Right lobe of liver (tissue), 6 donors: ENCODE measurements at regions not wholly inside any gene's neighbourhood (a gene's known extent, or its start where the extent isn't known, plus 50 kb on each side); places are given as distances from the start of the nearest gene placed in this dataset.

Source experiments
- ATAC-seq, 4 donors: fragments of 200-7000 bp; cut with Tn5 transposase; one replicate each; pipeline ENCODE4 v1.9.1; 2020; ENCODE audit warnings: mild to moderate bottlenecking in 4 of 4, moderate library complexity in 4 of 4
- DNase-seq, 3 donors: peaks; one replicate each; pipeline ENCODE4 v3.0.0-alpha.2; 2020
- H3K27ac ChIP-seq, 3 donors: fragments of 200-600 bp; one replicate each; pipeline ENCODE4 v1.8.0; 2022
- H3K27me3 ChIP-seq, 2 donors: fragments of 200-600 bp; one replicate each; pipeline ENCODE4 v1.8.0; 2022
- H3K36me3 ChIP-seq, 4 donors: fragments of 200-600 bp; sonication (generic) in 1 of 4; one replicate each; pipeline versions ENCODE4 v1.5.1 to v1.8.0; 2017 to 2022; ENCODE audit warnings: control low read depth in 1 of 4
- H3K4me1 ChIP-seq, 4 donors: fragments of 200-600 bp; sonication (generic) in 1 of 4; one replicate each; pipeline versions ENCODE4 v1.5.1 to v1.8.0; 2017 to 2022; ENCODE audit warnings: control low read depth in 1 of 4
- H3K4me3 ChIP-seq, 3 donors: fragments of 200-600 bp; one replicate each; pipeline ENCODE4 v1.8.0; 2022
- H3K9me3 ChIP-seq, 4 donors: fragments of 200-600 bp; sonication (generic) in 1 of 4; one replicate each; pipeline versions ENCODE4 v1.5.1 to v1.8.0; 2017 to 2022; ENCODE audit warnings: control low read depth in 1 of 4
- POLR2A ChIP-seq: fragments of 450-650 bp; IDR thresholded peaks from one replicate; pipeline ENCODE4 v1.6.1; 2017; ENCODE audit warnings: antibody characterized with exemption, mild to moderate bottlenecking
- WGBS: methylation state at CpG from one replicate; pipeline ENCODE4 v1.1.6; 2018; ENCODE audit warnings: low coverage, low lambda C conversion rate; ENCODE audit not compliant: insufficient coverage; ENCODE audit errors: missing lambda C conversion rate; 5-methylcytosine and 5-hydroxymethylcytosine counted together
- intact Hi-C, 2 donors: fragments of 100-400 bp; cut with DNase I; formaldehyde crosslinking; loops; one replicate each; pipeline versions ENCODE4 v1.11.2 to v1.14.1; 2022
- TF ChIP-seq, protein P1 (sequence below), 4 donors: fragments of 200-600 bp in 3 of 4; fragments of 450-650 bp in 1 of 4; IDR thresholded peaks; one replicate each; pipeline versions ENCODE4 v1.5.1 to v1.8.0; 2016 to 2022; ENCODE audit warnings: antibody characterized with exemption in 4 of 4, mild to moderate bottlenecking in 2 of 4
- donor health status: DM: no; HTN: yes; CAD: no.
- donor health status: DM: no; HTN: no; CAD: no.
- donor health status: DM: no; HTN: no; CAD: no.
- donor health status: DM: no; HTN: yes; CAD: no.
- donor health status: DM: no; HTN: yes; CAD: no.

DNA sequence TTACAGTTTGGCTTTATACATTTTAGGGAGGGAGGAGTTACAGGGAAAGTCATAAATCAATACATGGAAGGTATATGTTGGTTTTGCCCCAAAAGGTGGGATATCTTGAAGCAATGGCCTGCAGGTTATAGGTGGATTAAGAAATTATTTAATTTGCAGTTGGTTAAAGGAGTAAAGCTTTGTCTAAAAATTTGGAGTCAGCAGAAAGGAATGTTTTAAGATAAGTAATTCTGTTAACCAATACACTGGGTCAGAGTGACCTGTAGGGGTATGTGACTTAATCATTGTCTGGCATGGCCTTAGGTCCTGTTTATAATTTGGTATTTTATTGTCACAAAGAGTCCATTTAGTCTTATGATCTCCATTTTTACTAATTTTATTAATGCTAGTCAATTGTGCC lies 115.0 kb downstream of the AGTR2 start:
- Histone ChIP-seq H3K4me1 (no peaks in the 10 kb centered on the region), H3K27me3 (no peaks in the 10 kb centered on the region), H3K36me3 (no peaks in the 10 kb centered on the region), H3K4me3 (no peak overlapping the region), H3K9me3 (no peaks in the 10 kb centered on the region), H3K27ac (no peak overlapping the region)
- no peak for TF ChIP-seq POLR2A
- TF ChIP-seq, protein P1, sequence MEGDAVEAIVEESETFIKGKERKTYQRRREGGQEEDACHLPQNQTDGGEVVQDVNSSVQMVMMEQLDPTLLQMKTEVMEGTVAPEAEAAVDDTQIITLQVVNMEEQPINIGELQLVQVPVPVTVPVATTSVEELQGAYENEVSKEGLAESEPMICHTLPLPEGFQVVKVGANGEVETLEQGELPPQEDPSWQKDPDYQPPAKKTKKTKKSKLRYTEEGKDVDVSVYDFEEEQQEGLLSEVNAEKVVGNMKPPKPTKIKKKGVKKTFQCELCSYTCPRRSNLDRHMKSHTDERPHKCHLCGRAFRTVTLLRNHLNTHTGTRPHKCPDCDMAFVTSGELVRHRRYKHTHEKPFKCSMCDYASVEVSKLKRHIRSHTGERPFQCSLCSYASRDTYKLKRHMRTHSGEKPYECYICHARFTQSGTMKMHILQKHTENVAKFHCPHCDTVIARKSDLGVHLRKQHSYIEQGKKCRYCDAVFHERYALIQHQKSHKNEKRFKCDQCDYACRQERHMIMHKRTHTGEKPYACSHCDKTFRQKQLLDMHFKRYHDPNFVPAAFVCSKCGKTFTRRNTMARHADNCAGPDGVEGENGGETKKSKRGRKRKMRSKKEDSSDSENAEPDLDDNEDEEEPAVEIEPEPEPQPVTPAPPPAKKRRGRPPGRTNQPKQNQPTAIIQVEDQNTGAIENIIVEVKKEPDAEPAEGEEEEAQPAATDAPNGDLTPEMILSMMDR (IDR thresholded peaks at IDR 0.05), result no peak
- DNase-seq, result no peak
- intact Hi-C loops, result no loop called here
- no peak for ATAC-seq

DNA sequence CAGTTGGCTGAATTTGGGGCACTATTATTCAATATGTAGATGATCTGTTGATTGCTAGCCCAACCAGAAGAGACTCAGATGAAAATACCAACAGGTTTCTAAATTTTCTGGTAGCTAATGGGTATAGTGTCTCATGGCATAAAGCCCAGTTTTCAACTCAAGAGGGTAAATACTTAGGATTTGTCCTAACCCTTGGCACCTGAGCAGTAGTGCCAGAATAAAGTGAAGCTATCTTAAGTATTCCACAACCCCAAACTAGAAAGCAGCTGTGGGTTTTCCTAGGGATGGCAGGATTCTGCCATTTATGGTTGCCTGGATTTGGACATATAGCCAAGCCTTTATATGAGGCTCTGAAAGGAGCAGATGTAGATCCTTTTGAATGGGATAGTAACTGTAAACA lies 119.0 kb downstream of the AGTR2 start:
- Histone ChIP-seq H3K4me3 (no peak overlapping the region), H3K27me3 (no peaks in the 10 kb centered on the region), H3K27ac (no peak overlapping the region), H3K9me3 (no peaks in the 10 kb centered on the region), H3K36me3 (no peaks in the 10 kb centered on the region), H3K4me1 (no peaks in the 10 kb centered on the region)
- intact Hi-C loops, result no loop called here
- ATAC-seq (no peak), DNase-seq (no peak)
- TF ChIP-seq POLR2A, result no peak
- TF ChIP-seq, protein P1 (IDR thresholded peaks at IDR 0.05), result no peak

DNA sequence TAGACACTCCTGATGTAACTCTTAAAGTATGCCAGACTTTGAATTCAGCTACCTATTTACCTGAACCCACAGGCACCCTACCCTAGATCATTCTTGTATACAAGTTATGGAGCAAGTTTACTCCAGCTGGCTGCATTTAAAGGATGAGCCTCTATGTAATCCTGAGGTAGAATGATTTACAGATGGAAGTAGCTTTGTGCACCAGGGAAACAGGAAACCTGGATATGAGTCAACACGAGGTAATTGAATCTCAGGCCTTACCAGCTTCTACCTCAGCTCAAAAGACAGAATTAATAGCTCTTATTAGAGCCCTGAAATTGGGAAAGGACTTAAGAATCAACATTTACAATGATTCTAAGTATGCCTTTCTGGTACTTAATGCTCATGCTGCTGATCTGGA lies 119.8 kb downstream of the AGTR2 start:
- Histone ChIP-seq H3K36me3 (no peaks in the 10 kb centered on the region), H3K27me3 (no peaks in the 10 kb centered on the region), H3K9me3 (no peaks in the 10 kb centered on the region), H3K4me3 (no peak overlapping the region), H3K27ac (no peak overlapping the region), H3K4me1 (no peaks in the 10 kb centered on the region)
- DNase-seq (no peak), ATAC-seq (no peak)
- TF ChIP-seq, protein P1 (IDR thresholded peaks at IDR 0.05), result no peak
- TF ChIP-seq POLR2A, result no peak
- intact Hi-C loops, result no loop called here
- 28% methylated on average over 1 of the region's 1 CpG for WGBS

DNA sequence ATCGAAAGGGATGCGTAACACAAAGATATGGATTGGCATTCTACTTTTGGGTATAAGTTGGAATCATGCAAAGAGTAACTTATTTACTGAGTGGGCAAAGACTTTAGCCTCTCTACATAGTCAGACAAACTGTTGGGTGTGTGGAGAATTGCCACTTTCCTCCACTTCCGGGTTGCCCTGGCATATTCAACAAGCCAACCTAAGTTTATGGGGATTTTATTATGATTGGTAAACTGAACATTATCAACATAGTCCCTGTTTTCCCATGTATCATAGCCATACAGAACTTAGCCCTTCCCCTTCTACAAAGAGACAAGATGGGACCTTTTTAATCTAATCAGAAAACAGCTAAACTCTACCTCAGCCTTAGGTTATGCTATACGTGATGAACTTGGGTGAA lies 121.6 kb downstream of the AGTR2 start:
- Histone ChIP-seq H3K4me1 (no peaks in the 10 kb centered on the region), H3K4me3 (no peak overlapping the region), H3K27ac (no peak overlapping the region), H3K27me3 (no peaks in the 10 kb centered on the region), H3K36me3 (no peaks in the 10 kb centered on the region), H3K9me3 (no peaks in the 10 kb centered on the region)
- 83% methylated on average over 4 of the region's 4 CpGs for WGBS
- TF ChIP-seq, protein P1 (IDR thresholded peaks at IDR 0.05), result no peak
- TF ChIP-seq POLR2A, result no peak
- intact Hi-C loops, result no loop called here
- DNase-seq, result no peak
- ATAC-seq, result no peak

DNA sequence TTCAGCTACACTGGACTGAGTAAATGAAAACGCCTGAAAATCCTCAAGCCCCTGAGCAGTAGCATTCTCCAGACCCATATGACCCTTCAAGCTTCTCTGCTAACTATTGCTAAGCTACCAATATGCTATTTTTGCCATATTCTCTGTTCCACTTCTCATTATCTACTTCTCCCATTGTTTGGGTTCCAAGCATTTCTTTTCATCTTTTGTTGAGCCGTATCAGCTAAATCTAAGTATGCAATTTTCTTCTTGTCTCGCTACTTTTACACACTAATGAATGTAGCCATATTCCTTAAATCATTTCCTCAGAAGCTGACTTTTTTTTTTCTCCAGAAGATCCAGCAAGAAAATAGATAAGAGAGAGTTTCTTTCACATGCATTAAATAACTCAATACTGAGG lies 128.4 kb downstream of the AGTR2 start:
- no peak for ATAC-seq
- no peak overlapping the region for H3K27ac ChIP-seq

More for the DNA sequence above, 128.4 kb downstream of the AGTR2 start:
- Histone ChIP-seq H3K4me3 (no peak overlapping the region), H3K4me1 (no peaks in the 10 kb centered on the region), H3K36me3 (no peaks in the 10 kb centered on the region), H3K27me3 (no peaks in the 10 kb centered on the region), H3K9me3 (no peaks in the 10 kb centered on the region)
- no peak for DNase-seq
- TF ChIP-seq POLR2A, result no peak
- intact Hi-C loops, result no loop called here
- 44% methylated on average over 3 of the region's 3 CpGs for WGBS
